Activated CD4-positive, CD25-positive, alpha-beta regulatory T cell (primary cell): ENCODE measurements at regions not wholly inside any gene's neighbourhood (a gene's known extent, or its start where the extent isn't known, plus 50 kb on each side); places are given as distances from the start of the nearest gene placed in this dataset.
A peak's percentile ranks its signal among the peaks of the same experiment; 100 is the strongest.

Source experiments
- DNase-seq, 4 experiments: peaks; one replicate each; lab custom pipeline; 2025; lab: John Stamatoyannopoulos, UW

DNA sequence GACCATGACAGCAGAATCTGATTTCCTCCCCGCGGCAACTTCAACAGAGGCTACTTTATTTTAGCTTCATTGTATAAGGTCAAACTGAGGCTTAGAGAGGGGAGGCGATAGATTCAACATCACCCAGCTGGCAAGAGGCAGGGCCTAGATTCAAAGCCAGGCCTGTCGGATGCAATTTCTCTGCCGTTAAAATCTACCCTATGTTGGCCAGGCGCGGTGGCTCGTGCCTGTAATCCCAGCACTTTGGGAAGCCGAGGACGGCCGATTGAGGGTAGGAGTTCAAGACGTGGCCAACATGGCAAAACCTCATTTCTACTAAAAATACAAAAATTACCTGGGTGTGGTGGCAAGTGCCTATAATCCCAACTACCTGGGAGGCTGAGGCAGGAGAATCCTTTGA lies 182.2 kb downstream of the BCOR start:
- no peak for DNase-seq

GRCh38 chrX:39921838-39922237 lies 175.9 kb downstream of the BCOR start:
- no peak for DNase-seq

GRCh38 chrX:39922488-39922887 lies 175.3 kb downstream of the BCOR start:
- DNase-seq = no peak

- no peak for DNase-seq
Measured at GRCh38 chrX:39922926-39923325, 174.8 kb downstream of the BCOR start.

- no peak for DNase-seq
Measured at GRCh38 chrX:39927380-39927779, 170.4 kb downstream of the BCOR start.

DNA sequence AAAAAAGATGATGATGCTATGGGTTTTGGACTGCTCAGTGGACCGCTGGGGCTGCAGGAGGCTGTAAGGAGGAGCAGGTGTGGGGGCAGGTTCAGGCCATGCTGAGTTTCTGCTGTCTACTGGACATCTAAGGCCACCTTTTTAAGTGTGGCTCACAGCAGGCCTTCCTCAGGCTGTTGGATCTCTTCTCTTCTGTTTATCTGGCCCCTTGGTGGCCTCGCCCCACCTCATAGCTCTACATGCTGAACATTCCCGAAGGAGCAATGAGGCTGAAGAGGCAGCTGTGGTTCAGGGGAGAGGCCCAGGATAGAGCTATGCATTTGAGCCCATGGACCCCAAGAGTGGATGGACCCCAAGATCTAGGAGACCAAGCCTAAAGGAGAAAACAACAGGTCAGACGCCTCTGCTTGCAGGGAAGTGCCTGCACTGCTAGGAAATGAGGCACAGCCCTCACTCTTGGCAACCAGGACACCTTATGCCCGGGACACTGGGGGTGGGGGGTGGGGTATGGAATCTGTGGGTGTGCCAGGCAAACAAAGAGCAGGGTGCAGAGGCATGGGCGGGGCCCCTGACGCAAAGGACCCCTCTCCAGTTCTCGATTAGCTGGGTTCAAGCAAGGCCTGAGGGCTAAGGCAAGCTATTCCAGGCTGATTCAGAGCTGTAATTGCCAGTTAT lies 168.9 kb downstream of the BCOR start:
- no peak for DNase-seq

DNA sequence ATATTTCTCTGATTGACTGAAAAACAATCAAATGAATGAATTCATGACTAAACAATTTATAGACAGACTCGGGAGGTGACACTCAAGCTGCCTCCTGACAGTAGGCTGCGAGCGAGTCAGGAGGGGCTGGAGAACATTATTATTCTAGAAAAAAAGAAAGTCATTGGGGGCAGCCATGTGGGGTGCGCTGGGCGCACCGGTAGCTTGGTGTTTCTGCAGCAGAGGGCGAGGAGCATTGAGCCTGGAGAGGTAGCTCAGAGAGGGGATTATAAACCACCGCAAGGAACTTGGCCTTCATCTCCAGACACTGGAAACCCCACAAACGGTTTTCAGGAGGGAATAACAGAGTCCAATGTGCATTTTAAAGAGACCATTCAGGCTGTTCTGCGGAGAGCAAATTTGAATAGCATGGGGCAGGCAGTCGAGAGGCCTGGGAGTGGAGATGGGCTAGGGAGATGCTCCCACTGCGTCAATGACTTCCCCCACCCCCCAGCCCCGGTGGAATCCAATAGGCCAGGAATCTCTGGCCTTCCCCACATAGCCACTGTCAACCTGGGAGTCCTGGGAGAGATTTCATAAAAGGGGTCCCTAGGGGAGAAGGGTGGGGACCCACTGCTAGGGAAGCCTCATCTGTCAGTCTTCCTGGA lies 168.3 kb downstream of the BCOR start:
- DNase-seq = no peak

DNA sequence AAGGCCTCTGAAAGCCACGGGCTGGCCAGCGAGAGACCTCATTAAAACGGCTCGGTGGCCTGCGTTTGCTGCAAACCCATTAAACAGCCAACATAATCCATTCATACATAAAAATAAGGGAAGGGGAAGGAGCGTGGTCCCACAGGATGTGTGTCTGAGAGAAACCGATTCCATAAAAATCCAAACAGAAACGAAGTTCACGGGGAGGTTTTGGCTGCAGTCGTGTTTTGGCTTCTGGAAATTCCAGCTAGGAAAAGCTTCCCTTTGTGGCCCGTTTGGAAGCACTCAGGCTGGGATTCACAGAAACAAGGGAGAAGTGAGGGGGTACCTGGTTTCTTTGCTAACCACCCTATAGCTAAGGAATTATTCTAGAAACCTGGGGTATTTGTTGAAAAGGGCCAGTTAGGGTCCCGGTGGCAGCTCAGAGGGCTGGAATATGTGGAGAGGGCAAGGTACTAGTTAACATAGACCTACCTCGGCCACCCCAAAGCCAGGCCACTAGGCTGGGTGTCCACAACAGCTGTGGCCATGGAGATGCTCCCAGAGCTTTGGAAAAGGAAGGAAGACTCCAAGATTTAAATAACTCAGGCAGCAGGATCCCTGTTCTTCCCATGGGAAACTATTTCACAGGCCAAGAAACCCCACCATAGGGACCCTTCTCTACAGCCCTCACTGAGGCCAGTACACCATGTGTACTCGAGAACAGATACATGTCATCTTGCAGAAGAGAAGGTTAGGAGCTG lies 166.8 kb downstream of the BCOR start:
- DNase-seq = no peak

GRCh38 chrX:39931529-39932282 lies 166.1 kb downstream of the BCOR start:
- DNase-seq = no peak

DNA sequence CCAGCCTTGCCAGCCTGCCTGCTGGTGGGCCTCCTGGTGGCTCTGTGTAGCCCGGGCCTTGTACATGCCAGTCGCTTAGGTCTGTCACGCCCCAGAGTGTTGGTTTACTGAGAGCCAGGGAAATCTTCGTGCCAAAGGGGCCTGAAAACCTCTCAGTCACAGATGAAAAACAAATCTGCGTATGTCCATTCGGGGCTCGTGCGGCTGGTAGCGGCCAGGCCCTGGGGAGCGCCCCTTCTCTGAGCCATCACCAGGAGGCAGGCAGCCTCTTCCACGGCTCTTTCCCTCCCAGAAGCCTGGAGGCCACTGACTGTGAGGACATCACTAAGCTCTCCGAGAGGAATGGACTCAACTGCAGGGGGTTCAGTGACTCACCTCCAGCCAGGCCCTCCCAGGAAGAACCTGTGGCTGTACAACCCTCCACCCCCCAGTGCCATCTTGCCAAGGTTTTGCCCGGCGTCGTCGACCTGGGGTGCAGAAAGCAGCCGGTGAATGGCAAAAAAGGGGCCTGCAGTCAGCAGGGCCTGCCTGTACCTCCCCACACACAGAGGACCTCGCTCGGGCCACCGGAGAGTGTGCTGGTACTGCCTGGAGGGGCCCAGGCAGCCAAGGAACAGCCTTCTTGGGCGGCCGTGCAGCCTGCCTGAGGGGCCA lies 162.2 kb downstream of the BCOR start:
- no peak for DNase-seq

GRCh38 chrX:39936886-39937770 lies 160.6 kb downstream of the BCOR start:
- DNase-seq = peak in 1 of 4 experiments; percentile 1

DNA sequence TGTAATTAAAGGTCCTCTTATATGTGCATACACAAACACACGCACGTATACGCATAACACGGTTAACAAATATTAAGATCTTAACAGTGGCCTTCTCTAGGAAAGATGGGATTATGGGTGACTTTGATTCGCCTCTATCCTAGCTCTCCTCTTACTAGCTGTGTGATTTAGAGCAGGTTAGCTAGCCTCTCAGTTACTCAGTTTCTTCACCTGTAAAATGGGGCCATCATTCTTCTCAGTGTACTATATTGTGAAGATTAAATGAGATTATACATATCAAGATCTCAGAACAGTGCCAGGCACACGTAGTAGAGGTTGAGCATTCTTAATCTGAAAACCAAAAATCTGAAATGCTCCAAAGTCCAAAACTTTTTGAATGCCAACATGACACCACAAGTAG lies 159.3 kb downstream of the BCOR start:
- DNase-seq = no peak

DNA sequence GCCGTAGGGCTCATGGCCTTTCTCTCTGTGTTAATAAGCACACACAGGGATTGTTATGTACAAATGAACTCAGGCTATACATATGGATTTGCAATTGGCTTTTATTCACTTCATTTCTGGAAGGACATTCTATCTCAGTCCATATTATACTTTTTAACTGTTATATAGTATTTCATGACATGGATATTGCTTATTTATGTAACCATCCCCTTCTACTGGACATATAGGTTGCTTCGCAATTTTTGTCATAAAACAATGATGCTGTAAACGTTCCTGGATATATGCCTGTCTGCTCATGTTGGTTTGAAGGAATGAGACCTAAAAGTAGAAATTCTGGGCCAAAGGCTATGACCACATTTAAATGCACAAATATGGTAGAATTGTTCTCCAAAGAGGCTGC lies 158.1 kb downstream of the BCOR start:
- no peak for DNase-seq

DNA sequence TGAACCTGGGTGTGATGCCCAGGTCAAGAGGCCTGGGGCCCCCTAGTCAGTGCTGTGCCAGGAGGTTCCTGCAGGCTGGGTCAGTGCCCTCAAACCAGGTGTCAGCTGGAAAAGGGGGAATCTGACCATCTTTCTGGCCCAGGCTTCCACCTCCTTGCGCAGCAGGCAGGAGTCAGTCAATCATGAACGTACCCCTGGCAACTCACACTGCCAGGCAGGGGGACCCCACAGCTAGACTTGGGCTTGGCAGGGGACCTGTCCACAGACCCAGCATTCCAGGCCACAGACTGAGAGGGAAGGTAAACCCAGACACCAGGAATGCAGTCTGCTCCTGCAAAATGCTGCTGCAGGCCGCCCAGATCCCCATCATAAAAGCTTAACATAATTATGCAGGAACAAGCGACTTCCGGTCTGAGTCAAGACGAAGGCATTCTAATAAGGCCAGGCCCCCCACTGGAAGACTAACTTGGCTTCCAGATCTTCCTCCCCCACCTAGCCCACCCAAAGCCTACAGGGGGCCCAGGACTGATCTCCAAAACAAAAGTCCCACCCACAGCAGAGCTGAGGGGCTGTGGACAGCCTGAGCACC lies 156.3 kb downstream of the BCOR start:
- no peak for DNase-seq

GRCh38 chrX:39944416-39944815 lies 153.3 kb downstream of the BCOR start:
- DNase-seq = no peak

GRCh38 chrX:39945709-39946108 lies 152.0 kb downstream of the BCOR start:
- DNase-seq = no peak

DNA sequence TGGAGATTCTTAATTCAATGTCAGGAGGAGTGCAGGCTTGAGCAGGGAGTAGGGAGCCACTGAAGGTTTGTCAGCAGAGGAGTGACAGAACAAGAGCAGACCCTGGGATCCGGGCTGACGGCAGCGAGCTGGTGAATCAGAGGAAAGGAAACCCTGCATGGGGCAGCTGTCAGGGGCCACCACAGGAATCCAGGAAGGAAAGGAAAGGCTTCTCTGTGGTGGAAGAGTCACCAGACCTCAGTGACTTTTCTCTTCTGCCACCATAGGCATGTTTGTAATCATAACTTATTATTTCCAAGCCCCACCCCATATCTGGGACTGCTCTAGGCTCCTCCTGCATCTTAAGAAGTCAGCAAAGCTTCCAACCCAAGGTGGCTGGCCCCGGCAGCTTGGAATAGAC lies 150.9 kb downstream of the BCOR start:
- no peak for DNase-seq

DNA sequence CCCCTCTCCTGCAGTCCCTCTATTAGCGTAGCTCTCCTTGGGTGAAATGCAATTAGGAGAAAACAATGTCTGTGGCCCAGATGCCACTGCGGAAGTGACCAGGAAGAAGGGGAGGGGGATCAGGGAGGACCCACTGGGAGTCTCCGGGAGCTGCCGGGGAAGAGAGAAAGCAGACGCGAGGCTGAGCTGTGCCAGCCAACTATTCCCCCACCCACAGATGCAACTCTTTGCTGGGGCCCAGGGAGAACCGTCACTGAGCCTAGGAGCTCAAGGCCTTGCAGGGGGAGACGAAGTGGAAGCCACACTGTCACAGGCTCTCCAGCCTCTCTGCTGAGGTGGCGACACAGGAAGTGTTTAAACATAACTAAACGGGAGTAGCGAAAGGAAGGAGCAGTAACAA lies 149.2 kb downstream of the BCOR start:
- no peak for DNase-seq

GRCh38 chrX:39950018-39950688 lies 147.6 kb downstream of the BCOR start:
- DNase-seq = no peak

DNA sequence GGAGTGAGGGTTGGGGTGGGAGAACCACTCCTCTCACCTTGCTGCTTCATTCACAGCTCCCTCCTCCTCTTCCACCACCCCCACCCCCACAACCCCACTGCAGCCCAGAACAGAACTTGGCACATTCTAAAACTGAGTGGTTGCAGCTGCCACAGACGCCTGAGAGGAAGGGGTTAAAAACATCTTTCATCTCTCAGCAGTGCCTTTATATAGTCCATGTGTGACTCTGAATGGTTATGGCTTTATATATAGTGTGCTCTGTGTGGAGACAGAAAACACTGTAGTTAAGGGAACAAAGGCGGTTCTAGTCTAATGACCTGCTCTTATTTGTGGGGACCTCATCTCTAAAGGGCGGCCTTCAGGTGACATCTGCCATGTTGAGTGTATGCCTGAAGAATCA lies 144.8 kb downstream of the BCOR start:
- DNase-seq = no peak
